ENCODE measurements at regions not wholly inside any gene's neighbourhood (a gene's known extent, or its start where the extent isn't known, plus 50 kb on each side); places are given as distances from the start of the nearest gene placed in this dataset.

DNA sequence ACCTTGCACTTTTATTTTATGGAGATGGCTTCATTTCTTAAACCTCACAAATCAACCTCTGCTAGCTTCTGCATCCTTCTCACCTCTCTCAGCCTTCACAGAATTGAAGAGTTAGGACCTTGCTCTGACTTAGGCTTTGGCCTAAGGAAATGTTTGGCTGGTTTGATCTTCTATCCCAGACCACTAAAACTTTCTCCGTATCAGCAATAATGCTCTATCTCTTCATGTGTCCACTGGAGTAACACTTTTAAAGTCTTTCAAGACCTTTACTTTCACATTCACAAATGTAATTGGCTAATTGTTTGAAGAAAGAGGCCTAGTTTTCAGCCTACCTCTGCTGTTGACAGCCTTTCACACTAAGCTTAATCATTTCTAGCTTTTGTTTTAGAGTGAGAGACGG, 212.9 kb downstream of the TTLL2 start:
- TF ChIP-seq, protein P1, sequence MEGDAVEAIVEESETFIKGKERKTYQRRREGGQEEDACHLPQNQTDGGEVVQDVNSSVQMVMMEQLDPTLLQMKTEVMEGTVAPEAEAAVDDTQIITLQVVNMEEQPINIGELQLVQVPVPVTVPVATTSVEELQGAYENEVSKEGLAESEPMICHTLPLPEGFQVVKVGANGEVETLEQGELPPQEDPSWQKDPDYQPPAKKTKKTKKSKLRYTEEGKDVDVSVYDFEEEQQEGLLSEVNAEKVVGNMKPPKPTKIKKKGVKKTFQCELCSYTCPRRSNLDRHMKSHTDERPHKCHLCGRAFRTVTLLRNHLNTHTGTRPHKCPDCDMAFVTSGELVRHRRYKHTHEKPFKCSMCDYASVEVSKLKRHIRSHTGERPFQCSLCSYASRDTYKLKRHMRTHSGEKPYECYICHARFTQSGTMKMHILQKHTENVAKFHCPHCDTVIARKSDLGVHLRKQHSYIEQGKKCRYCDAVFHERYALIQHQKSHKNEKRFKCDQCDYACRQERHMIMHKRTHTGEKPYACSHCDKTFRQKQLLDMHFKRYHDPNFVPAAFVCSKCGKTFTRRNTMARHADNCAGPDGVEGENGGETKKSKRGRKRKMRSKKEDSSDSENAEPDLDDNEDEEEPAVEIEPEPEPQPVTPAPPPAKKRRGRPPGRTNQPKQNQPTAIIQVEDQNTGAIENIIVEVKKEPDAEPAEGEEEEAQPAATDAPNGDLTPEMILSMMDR (IDR thresholded peaks at IDR 0.05) = no peak
- TF ChIP-seq EP300 (IDR thresholded peaks at IDR 0.05) (no peak), POLR2A (IDR thresholded peaks at IDR 0.05) (no peak)

Measured in suprapubic skin (tissue), 3 donors.